ENCODE measurements at regions not wholly inside any gene's neighbourhood (a gene's known extent, or its start where the extent isn't known, plus 50 kb on each side); places are given as distances from the start of the nearest gene placed in this dataset.

- TF ChIP-seq, protein P1, sequence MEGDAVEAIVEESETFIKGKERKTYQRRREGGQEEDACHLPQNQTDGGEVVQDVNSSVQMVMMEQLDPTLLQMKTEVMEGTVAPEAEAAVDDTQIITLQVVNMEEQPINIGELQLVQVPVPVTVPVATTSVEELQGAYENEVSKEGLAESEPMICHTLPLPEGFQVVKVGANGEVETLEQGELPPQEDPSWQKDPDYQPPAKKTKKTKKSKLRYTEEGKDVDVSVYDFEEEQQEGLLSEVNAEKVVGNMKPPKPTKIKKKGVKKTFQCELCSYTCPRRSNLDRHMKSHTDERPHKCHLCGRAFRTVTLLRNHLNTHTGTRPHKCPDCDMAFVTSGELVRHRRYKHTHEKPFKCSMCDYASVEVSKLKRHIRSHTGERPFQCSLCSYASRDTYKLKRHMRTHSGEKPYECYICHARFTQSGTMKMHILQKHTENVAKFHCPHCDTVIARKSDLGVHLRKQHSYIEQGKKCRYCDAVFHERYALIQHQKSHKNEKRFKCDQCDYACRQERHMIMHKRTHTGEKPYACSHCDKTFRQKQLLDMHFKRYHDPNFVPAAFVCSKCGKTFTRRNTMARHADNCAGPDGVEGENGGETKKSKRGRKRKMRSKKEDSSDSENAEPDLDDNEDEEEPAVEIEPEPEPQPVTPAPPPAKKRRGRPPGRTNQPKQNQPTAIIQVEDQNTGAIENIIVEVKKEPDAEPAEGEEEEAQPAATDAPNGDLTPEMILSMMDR (IDR thresholded peaks at IDR 0.05), result no peak
- TF ChIP-seq POLR2A (IDR thresholded peaks at IDR 0.05), result no peak
- no peak for TF ChIP-seq POLR2AphosphoS5 (IDR thresholded peaks at IDR 0.05)
- no peak for TF ChIP-seq EP300 (IDR thresholded peaks at IDR 0.05)
These were observed 546.0 kb upstream of the CFAP20DC start for GRCh38 chr3:59595830-59596229.
